GM20000 (cell line): ENCODE measurements at regions not wholly inside any gene's neighbourhood (a gene's known extent, or its start where the extent isn't known, plus 50 kb on each side); places are given as distances from the start of the nearest gene placed in this dataset.

Experiments used
- DNase-seq: peaks from one replicate; pipeline ENCODE4 v3.0.0; 2012; ENCODE audit warnings: low spot score
- CTCF ChIP-seq: IDR thresholded peaks from 2 replicates; pipeline ENCODE4 v1.5.1; 2012; ENCODE audit warnings: mild to moderate bottlenecking, control low read depth; ENCODE audit errors: extremely low read depth, missing control alignments

DNA sequence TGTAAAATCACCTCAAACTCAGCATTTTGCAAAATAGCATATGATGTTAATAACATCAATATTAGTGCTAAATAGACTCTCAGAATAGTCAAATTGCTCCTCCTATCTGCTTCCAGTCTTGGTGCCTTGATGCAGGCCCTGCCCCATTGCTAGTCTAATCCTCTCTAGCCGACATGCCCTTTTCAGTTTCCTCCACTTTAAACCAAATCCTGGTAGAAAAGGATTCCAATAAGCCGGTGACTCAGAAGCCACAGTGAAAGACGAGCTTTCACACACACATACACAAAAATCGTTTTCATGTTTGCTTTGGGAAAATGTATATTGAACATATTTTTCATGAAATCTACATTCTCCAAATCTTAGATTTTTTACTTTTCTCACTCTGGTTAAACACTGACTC, 203.1 kb downstream of the LMBRD1 start:
- DNase-seq, result no peak
- no peak for TF ChIP-seq CTCF

GRCh38 chr6:69589626-69590025, 207.2 kb downstream of the LMBRD1 start:
- TF ChIP-seq CTCF, result no peak
- DNase-seq, result no peak

DNA sequence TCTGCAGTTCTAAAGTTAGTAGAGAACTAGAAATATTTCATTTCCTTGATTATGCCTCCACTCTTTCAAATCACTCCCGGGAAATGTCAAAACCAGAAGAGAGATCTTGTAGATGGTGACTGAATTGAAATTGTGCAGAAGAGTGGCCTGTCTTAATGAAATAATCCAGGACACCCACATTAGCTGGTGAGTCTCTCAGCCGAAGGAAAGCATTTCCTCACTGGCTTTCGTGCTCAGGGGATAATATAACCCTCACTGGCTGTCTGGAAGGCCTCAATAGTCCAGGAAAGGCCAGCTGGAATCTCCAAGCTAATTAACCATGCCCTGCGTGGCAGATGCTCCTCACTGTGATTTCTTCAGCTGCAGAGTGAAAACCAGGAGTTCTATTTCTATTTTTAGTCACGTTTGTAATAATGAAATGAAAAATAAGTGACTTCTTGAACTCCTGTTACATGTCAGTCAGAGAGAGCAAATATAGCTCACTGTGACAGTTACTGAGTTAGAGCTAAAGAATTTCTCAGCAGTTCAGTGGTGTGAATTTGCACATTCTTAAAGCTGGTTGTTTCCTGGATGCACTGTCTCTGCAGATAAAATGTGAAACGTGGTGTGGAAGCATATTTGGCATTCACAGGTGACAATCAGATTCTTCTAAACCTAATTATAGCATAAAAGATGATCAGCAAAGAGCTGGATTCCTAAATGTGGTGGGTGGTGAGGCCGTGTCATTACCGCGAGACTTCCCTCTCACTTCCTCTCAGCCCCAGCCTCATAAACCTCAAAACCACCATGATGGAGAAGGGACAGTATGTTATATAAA, 211.7 kb downstream of the LMBRD1 start:
- no peak for TF ChIP-seq CTCF
- DNase-seq, result peak; percentile 46

GRCh38 chr6:69584536-69584912, 212.3 kb downstream of the LMBRD1 start:
- no peak for DNase-seq
- no peak for TF ChIP-seq CTCF

- DNase-seq, result no peak
- no peak for TF ChIP-seq CTCF
Observed at GRCh38 chr6:69581581-69581980, 215.2 kb downstream of the LMBRD1 start.

DNA sequence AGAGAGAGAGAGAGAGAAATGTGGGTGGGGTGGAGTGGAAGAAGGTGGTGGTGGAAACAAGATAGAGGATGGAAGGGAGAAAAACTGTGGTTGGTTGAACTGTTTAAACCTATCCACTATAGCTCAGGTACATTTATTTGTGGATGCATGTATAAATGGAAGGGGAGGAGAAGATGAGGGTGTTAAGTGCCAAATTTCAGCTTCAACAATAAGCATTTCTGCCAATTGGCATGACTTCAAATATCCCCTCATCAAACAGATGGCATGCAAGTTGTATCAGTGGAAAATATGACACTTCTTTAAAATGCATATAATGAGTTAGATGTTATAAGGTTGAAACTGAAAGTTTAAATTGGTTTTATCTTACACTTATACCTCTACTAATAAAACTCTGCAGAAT, 216.1 kb downstream of the LMBRD1 start:
- no peak for DNase-seq
- TF ChIP-seq CTCF, result no peak

- no peak for DNase-seq
- TF ChIP-seq CTCF, result no peak
Observed at GRCh38 chr6:69578361-69578890, 218.4 kb downstream of the LMBRD1 start.
